ENCODE measurements at regions not wholly inside any gene's neighbourhood (a gene's known extent, or its start where the extent isn't known, plus 50 kb on each side); places are given as distances from the start of the nearest gene placed in this dataset.

DNA sequence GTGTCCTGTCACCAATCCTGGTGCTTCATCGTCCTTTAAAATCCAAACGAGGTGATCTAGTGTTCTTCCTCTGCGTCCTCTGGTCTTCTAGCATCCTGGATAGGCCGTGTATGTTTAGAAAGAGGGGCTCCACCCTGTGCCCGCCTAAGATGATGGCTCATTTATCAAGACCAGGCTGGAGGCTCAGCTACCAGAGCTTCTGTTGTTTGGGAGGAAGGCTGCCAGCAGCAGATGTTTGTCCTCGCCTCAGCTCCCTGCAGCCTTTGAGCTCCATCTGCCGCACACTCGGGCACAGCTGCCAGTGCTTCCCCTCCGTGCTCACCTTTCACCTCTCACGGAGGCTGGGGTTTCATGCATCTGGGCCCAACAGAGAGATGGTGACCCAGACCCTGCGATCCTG is 954.7 kb upstream of the RBFOX1 start:
- no peaks in the 10 kb centered on the region for H3K27me3 Mint-ChIP-seq (ENCODE audit: low read depth)
- TF ChIP-seq, protein P1, sequence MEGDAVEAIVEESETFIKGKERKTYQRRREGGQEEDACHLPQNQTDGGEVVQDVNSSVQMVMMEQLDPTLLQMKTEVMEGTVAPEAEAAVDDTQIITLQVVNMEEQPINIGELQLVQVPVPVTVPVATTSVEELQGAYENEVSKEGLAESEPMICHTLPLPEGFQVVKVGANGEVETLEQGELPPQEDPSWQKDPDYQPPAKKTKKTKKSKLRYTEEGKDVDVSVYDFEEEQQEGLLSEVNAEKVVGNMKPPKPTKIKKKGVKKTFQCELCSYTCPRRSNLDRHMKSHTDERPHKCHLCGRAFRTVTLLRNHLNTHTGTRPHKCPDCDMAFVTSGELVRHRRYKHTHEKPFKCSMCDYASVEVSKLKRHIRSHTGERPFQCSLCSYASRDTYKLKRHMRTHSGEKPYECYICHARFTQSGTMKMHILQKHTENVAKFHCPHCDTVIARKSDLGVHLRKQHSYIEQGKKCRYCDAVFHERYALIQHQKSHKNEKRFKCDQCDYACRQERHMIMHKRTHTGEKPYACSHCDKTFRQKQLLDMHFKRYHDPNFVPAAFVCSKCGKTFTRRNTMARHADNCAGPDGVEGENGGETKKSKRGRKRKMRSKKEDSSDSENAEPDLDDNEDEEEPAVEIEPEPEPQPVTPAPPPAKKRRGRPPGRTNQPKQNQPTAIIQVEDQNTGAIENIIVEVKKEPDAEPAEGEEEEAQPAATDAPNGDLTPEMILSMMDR (IDR thresholded peaks at IDR 0.05; ENCODE audit: unreplicated experiment): no peak
- H3K36me3 Mint-ChIP-seq: no peaks in the 10 kb centered on the region
- H3K4me3 Mint-ChIP-seq: no peak overlapping the region
- no peak overlapping the region for H3K27ac Mint-ChIP-seq
- H3K9me3 Mint-ChIP-seq: no peaks in the 10 kb centered on the region
- DNase-seq (ENCODE audit: low spot score in 2 of 2, unreplicated experiment in 2 of 2): no peak
- no peaks in the 10 kb centered on the region for H3K4me1 Mint-ChIP-seq

DNA sequence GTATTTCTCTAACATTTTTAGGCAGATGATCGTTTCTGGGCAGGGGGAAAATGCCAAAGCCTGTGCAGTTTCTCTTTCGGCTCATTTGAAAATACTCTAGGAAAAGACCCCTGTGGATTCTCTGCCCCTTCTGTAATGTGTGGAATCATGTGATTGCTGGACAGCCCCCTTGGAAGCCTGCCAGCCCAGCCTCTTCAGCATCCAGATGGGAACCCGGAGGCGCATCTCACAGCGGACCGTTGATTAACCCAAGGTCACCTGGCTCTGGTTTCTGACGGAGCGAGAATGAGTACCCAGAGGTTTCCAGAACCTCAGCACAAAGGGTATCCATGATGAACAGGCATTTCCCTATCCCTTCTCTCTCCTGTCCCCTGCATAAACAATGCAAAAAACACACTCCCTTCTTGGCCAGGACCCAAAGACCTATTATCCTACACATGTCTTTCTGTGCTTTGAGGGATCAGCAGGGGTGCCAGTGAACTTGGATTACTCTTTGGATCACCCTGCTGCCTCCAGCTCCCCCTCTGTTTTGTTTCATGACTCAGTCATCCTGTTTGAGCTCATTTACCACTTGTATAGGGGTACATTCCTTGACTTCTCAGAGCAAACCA is 957.1 kb upstream of the RBFOX1 start:
- Mint-ChIP-seq H3K4me1 (no peaks in the 10 kb centered on the region), H3K36me3 (no peaks in the 10 kb centered on the region), H3K4me3 (no peak overlapping the region), H3K27me3 (ENCODE audit: low read depth) (no peaks in the 10 kb centered on the region), H3K9me3 (no peaks in the 10 kb centered on the region), H3K27ac (no peak overlapping the region)
- DNase-seq (ENCODE audit: low spot score in 2 of 2, unreplicated experiment in 2 of 2): no peak
- TF ChIP-seq, protein P1 (IDR thresholded peaks at IDR 0.05; ENCODE audit: unreplicated experiment): no peak

DNA sequence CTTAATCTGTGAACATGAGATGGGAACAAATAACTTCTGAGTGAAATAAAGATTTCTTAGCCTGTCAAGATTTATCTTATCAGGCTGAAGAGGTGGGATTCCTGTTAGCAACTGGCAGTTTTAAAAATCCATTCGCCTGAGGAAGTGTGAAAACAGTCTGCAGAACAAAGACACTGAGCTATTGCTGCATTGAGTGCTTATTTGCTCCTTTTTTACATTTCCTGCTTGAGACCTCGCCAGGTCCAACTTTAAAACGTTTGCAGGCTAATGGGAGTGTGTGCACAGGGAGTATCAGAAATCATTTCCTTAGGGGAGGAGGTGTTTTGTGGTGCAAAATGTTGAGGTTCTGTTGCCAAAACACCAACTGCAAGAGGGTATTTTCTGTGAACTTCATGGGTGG is 957.8 kb upstream of the RBFOX1 start:
- TF ChIP-seq, protein P1 (IDR thresholded peaks at IDR 0.05; ENCODE audit: unreplicated experiment): no peak
- H3K4me3 Mint-ChIP-seq: no peak overlapping the region
- no peak for DNase-seq (ENCODE audit: low spot score in 2 of 2, unreplicated experiment in 2 of 2)
- H3K9me3 Mint-ChIP-seq: peaks cover 3% of the 10 kb centered on the region
- no peaks in the 10 kb centered on the region for H3K27me3 Mint-ChIP-seq (ENCODE audit: low read depth)
- H3K4me1 Mint-ChIP-seq: no peaks in the 10 kb centered on the region
- H3K27ac Mint-ChIP-seq: no peak overlapping the region
- H3K36me3 Mint-ChIP-seq: no peaks in the 10 kb centered on the region

DNA sequence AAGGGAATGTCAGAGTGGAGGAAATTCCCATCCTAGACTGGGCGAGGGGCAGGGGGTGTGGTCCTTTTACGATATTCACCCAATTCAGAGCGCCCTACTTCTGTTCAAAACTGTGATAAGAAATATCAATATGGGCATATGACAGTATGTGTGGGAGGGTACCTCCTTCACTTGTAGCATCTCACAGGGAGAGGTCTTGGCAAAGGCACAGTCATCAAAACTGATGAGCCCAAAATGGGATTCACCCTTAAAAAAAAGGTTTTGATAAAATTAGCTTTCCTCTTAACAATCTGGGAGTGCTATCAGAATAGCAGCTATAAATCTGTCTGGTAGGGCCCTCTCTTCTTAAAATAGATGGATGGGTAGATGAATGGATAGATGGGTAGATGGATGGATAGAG is 967.8 kb upstream of the RBFOX1 start:
- Mint-ChIP-seq H3K9me3 (peaks cover 8% of the 10 kb centered on the region), H3K4me1 (no peaks in the 10 kb centered on the region), H3K27ac (no peak overlapping the region), H3K4me3 (no peak overlapping the region), H3K36me3 (no peaks in the 10 kb centered on the region), H3K27me3 (ENCODE audit: low read depth) (no peaks in the 10 kb centered on the region)
- DNase-seq (ENCODE audit: low spot score in 2 of 2, unreplicated experiment in 2 of 2): no peak
- TF ChIP-seq, protein P1 (IDR thresholded peaks at IDR 0.05; ENCODE audit: unreplicated experiment): no peak

DNA sequence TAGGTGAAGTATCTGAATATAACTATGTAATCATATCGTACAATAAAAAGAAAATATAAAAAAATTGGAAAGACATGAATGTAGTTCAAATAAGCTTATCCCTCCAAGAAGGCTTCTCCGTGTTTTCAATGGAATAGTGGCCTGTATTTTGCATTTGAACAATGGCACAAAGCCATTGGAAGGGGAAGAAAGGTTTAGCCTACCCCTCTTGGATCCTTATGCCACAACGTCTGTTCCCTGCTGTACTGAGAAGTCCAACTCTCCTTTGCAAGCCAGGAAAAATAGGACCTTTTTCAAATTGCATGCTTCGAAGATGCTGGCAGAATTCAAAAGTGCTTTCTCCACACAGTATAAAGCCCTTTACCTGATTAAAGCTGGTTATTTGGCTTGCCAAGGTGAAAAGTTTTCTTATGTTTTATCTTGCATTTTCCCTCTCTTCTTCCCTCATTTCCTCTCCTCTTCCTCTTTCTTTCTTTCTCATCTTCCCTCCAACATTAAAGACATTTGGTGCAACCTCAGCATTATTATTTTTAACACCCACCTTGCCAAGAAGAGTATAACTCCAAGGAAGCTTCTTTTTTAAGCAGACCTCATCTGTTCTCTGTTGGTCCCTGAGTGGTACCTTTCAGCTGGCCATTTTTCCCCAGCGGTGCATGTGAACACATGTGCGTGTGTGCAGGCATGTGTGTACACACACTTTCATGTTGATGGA is 968.6 kb upstream of the RBFOX1 start:
- TF ChIP-seq, protein P1 (IDR thresholded peaks at IDR 0.05; ENCODE audit: unreplicated experiment): no peak
- Mint-ChIP-seq H3K27ac (no peak overlapping the region), H3K27me3 (ENCODE audit: low read depth) (no peaks in the 10 kb centered on the region), H3K4me3 (no peak overlapping the region), H3K36me3 (no peaks in the 10 kb centered on the region), H3K4me1 (no peaks in the 10 kb centered on the region), H3K9me3 (peaks cover 5% of the 10 kb centered on the region)
- no peak for DNase-seq (ENCODE audit: low spot score in 2 of 2, unreplicated experiment in 2 of 2)
